Tongue (tissue), 1 donor: ENCODE measurements at regions not wholly inside any gene's neighbourhood (a gene's known extent, or its start where the extent isn't known, plus 50 kb on each side); places are given as distances from the start of the nearest gene placed in this dataset.
"Not testable (repeated sequence)": the region's sequence is repeated elsewhere in the genome, so short reads cannot be mapped to it uniquely, and the experiment has no call there.

Experiments used
- DNase-seq: peaks from one replicate; pipeline ENCODE4 v3.0.0-alpha.2; 2015

DNA sequence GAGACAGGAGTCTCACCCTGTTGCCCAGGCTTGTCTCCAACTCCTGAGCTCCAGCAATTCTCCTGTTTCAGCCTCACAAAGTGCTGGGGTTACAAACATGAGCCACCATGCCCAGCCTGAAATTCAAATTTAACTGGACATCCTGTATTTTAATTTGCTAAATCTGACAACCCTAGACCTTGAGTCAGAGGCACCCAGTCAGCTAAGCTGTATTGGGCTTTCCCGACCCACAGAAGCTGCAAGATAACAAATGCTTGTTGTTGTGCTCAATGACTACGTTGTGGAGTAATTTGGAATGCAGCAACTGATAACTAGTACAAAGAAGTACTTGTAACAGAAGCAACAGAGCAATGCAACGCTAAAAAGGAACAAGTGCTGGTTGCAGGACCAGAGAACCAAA lies 533.1 kb downstream of the NTRK2 start:
- no peak for DNase-seq

DNA sequence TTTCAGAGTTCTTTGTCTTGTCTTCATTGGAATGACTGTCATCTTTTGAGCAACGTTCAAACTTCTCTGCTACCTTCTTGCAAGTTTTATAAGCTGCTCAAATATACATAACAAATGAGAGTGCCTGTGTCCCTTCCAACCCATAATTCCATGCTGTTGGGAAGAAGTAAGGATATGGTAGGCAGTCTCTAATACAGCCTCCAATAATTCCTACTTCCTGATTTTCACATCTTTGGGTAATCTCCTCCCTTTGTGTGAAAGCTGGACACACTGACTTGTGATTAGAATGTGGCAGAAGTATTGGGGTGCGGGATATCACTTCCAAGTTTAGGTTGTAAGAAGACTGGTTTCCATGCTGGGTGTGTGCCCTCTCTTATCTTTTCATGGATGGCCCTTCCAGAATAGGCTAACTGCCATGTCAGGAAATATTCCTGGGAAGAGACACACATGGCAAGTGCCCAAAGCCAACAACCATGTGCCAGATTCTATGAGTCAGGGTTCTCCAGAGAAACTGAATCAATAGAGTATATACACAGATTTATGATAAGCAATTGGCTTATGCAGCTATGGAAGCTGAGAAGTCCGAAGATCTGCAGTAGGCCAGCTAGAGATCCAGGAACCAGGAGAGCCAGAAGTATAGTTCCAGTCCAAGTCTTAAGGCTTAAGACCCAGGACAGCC lies 531.3 kb downstream of the NTRK2 start:
- DNase-seq: no peak

GRCh38 chr9:85199866-85200495 lies 530.5 kb downstream of the NTRK2 start:
- no peak for DNase-seq

DNA sequence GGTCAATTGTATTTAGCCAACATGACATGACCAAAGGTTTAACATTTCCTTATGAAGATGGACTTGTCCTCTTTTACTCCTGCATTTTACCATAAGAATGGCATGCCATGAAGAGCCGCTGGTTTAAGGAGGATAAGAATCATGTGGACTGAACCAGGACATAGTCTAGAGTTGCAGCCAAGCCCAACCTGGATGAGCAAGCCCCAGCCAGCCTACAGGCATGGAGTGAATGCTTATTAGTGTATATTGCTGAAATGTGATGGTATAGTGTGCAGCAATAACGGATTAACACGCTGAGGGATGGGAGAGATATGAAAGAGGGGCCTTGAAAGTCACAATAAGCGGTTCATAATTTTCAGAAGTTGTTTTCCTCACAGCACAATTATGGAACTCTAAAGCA lies 523.2 kb downstream of the NTRK2 start:
- DNase-seq: no peak

- no peak for DNase-seq
Measured at GRCh38 chr9:85186218-85186585, 516.7 kb downstream of the NTRK2 start.

- DNase-seq: no peak
Measured at GRCh38 chr9:85185486-85186217, 516.1 kb downstream of the NTRK2 start.

DNA sequence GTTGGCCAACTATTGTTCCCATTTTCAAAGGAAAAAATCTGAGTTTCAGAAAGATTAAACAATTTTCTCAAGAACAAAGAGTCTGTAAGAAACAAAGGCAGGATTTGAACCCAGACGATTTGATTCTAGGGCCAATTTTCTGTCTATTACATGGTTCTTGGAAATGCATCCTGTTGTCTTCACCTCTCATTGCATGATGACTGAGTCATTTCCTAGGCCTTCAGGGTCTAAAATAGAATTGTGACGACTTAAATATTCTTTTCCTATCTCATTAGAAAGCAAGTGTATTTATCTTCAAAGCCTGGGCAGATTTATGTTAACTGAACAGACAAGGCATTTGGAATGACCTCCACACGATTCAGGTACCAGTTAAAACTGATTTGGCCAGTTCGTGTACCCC lies 512.9 kb downstream of the NTRK2 start:
- no peak for DNase-seq

GRCh38 chr9:85178474-85178873 lies 508.9 kb downstream of the NTRK2 start:
- no peak for DNase-seq

DNA sequence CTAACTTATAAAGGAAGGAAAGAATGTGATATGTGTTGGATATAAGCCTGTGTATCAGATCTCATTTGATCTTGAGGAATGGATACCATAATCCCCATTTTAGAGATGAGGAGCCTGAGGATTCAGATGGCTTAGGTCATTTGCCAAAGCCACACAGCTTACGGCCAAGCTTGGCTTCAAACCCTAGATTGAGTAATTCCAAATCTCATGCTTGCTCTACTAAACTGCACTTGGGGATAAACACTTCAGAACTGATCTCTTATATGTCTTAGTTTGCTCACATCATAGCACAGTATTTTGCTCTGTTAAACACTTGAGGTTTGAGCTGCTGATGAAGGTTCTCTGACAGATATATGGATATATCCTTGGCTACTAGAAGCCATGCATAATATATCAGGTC lies 504.4 kb downstream of the NTRK2 start:
- DNase-seq: no peak

DNA sequence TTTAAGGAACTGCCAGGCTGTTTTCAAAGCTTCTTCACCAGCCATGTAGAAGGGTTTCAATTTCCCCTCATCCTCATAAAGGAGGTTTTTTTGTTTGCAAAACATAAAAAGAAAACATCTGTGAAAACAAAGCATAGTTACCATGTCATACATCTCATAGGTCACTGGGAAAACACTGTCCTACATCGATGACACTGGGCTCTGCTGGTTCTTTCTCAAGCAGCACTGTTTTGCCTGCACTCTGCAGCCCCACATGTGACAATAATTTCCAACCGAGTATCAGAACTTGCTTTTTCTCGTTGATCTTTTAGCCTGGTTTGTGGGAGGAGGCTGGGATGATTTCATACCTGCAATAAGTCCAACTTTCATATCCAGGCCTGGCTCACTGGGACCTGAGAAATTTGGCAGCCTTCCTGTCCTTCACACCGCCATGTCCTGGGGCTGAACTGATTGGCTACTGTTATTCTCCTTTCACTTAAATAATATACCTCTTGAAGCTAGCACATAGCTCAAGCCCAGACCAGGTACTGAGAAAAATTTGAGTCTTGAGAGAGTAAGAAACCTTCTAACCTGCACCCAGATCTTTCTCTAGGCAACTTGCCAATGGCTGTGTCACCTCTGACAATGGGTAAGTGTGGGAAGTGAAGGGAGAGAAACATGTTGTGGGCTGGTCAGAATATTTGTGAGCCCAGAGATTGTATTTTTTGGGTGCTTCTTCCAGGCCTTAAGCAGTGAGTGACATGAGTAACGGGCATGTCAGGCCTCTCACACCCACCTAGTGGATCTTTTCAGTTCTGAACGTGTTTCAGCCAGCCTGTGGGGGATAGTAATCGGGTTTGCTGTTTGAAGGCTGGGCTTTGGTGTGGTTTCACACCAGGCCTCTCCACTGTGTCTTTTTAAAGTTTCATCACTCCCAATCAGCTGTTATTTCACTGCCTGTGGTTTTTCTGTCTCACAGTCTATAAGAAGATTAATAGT lies 502.8 kb downstream of the NTRK2 start:
- peak; percentile 42 for DNase-seq

DNA sequence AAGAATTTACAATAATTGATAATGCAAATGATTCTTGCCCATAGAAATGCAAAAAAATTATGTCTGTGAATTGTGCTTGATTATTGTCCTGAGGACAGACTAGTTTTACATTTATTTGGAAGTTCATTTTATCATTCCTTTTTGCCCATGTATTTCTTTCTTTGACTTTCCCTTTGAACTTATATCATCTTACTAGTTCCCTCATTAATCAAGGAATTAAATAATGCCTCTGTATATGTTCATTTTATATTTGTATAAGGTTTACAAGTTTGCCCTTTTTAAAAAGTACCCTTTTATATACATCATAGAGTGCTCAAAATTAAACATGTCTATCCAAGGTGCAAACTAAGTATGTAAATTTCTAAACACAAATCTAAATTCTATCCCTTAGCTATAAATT lies 501.6 kb downstream of the NTRK2 start:
- no peak for DNase-seq

DNA sequence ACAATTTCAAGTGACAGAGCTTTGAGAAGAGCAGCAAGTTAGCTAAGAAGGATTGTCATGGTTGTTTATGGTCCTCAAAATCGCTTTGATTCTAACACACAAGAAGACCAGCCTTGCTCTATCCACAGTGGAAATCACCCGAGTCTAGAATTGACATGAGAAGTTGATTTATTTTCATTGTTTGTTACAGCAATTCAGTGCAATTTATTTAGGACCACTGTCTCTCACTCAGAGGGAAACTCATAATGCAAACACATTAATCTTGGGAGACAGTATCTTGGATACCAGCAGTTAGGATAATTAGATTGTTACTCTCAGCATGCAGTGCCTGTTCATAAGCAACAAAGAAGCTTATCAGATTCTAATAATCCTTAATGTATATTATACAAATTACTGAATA lies 498.9 kb downstream of the NTRK2 start:
- no peak for DNase-seq

DNA sequence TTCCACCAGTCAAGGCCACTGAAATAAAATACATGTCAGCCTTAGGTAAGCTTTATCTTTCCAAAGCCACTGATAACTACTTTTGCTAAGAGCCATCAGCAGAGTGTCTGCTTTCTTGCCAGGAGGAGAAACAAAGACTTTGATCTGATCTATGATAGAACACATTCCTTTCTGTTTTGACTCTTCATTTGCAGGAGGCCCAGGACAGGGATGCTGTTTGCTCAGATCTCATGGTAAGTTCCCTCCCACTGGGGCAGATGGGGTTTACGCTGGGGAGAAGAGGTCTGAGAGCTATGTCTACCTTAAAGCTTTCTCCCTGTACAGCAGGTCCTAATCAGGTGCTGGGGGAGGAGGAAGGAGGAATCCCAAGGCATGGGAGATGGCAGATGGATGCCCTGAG lies 497.6 kb downstream of the NTRK2 start:
- DNase-seq: no peak

- DNase-seq: no peak
Measured at GRCh38 chr9:85163825-85164224, 494.3 kb downstream of the NTRK2 start.

DNA sequence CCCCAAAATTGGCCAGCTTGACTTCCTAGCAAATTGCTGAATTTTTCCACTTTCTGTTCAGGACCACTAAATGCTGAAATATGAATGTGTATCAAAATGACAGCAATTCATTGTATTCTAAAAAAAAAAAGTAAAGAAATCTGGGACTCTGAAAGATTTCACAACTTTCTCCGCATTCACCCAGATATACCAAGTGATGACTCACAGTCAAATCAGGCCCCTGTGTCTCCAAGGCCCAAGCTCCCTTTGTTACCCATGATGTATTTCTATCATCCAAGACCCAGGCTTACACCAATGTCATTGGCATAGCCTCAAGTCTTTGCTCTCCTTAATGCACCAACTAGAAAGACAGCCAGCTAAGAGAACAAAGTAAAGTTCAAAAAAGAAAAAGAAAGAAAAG lies 493.9 kb downstream of the NTRK2 start:
- DNase-seq: no peak

GRCh38 chr9:85162822-85163221 lies 493.3 kb downstream of the NTRK2 start:
- no peak for DNase-seq

GRCh38 chr9:85160944-85161343 lies 491.4 kb downstream of the NTRK2 start:
- not testable (repeated sequence) for DNase-seq

- DNase-seq: no peak
Measured at GRCh38 chr9:85158512-85158911, 489.0 kb downstream of the NTRK2 start.

DNA sequence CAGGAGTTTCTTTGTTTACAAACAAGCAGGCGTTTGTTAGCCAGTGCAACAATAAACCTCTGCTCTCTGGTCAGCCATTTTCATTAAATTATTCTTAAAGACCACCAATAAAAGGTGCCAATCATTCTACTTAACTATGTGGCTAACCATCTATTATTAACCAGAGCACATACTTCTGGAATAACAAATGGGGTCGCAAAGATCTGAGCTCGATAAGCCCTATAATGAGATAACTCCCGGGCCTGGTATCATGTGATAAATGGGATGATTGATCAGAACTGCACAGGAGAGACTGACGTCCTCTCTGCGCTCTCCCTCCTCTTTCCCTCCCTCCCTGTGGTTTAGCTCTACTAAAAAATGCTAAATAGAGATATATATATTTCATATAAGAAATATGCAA lies 488.2 kb downstream of the NTRK2 start:
- DNase-seq: no peak

DNA sequence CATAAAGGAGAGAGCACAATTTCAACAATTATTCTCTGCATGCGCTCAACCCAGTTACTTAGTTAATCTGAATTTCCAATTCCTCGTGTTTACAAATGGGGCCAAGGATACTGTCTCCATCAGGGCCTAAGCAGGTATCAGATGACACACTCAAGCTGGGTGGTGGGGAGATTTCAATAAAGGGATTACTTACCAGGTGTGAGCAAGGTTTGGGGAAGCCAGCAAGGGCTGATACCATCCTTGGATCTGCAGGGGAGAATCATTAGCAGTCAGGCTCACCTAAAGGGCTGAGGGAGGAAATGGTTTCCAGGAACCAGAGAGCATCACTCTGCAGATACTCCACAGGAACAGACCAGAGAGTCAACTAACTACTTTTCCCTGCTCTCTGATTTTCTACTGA lies 487.1 kb downstream of the NTRK2 start:
- no peak for DNase-seq

- peak; percentile 85 for DNase-seq
Measured at GRCh38 chr9:85155352-85155751, 485.8 kb downstream of the NTRK2 start.

GRCh38 chr9:85151741-85152140 lies 482.2 kb downstream of the NTRK2 start:
- DNase-seq: no peak

DNA sequence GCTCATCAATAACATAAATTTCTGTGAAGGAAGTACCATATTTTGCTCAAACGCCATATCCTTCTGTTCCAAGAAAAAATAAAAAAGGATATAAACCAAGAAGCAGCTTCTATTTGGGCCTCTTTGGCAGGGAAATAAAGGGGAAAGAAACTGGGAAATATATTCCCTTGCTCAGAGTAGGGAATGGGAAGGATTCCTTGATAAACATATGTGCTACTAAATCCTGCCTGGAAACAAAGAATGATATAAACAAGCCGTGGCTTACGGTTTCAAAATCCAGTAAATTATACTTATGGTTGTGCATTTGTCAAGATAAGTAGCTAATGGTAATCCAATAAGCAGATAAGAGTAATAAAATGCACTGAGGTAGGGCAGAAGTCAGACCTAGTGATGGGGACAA lies 481.6 kb downstream of the NTRK2 start:
- no peak for DNase-seq
